ENCODE measurements at regions not wholly inside any gene's neighbourhood (a gene's known extent, or its start where the extent isn't known, plus 50 kb on each side); places are given as distances from the start of the nearest gene placed in this dataset.

- no peak for DNase-seq
These were observed 599.3 kb upstream of the SGCD start for GRCh38 chr5:155727512-155728145.

DNA sequence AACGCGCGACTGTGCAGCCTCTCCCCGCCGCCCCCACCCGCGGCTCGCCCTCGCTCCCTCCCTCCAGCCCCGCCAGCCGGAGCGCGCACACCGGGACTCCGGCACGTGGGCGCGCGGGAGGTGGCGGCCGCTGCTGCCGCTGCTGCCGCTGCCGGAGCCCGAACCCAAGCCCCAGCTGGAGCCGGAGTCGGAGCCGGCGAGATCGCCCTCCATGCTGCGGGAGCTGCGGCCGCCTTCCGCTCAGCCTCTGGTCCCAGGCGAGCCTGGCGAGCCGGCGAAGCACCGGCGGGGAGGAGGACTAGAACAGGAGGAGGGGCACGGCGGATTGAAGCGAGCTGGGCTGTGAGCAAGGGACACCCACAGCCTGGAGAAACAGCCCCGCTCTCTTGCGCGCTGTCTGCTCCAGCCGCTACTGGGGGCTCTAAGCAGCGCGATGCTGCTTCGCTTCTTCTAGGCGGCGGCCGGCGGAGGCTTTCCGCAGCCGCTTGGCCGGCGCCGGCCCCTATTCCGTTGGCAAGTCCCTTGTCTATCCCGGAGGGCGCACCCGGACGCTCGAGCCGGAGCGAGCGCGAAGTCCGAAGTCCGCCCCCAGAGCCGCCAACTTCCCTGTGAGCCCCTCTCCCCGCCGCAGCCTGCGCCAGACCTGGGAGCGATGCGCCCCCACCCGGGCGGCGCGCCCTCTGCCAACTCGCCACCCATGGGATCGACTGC lies 598.7 kb upstream of the SGCD start:
- peak; percentile 56 for DNase-seq

GRCh38 chr5:155728857-155729683 lies 597.9 kb upstream of the SGCD start:
- no peak for DNase-seq

DNA sequence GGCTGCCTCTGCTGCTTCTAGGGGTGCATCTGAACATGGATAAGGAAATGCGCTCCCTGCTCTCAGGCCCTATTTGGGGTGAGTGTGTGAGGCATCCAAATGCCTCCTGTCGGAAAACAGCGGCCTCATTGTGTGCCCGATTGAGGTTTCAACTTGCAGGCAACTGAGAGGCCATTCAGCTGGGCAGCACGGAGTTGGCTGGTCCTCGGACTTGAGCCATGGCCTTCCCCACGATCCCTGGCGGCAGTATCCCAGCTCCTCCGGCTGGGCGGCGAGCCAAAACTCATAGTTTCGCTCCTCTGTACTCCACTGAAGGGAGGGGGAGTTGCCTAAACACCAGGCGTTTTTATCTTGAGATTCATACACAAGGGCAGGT lies 597.3 kb upstream of the SGCD start:
- no peak for DNase-seq

DNA sequence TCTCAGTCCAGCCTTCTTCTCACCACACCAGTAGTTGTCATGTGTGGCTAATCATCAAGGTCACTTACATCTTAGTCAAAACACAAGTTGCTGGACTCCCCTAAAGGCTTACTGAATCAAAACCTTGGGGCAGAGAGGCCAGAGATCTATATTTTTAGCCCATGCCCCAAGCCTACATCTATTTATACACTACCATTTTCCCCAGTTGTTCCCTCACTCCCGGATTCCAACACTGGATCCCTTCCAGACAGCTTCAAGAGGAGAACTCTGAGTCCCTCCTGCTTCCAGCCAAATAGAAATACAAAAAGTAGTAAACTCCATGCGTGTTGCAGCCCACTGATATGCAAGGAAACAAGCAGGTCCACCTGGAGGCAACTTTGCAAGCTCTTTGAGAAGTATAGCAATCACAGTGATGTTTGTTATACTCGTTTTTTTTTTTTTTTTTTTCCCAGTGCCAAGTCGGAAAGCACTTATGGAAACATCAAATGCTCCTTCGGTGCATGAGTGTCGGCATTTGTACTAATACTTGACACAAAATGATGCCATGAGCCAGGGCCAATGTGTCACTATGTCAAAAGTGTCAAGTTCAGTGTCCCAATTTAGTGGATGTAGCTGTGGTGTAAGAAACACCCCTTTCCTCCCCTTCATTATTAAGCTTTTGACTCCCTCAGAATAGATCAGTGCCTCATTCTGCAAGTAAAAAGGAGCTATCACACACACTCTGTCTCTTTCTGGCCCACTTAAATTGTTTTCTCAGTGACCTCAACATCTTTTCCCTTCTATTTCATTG lies 594.2 kb upstream of the SGCD start:
- no peak for DNase-seq

- no peak for DNase-seq
These were observed 593.0 kb upstream of the SGCD start for GRCh38 chr5:155733935-155734334.

GRCh38 chr5:155735388-155735787 lies 591.6 kb upstream of the SGCD start:
- no peak for DNase-seq

- no peak for DNase-seq
These were observed 588.3 kb upstream of the SGCD start for GRCh38 chr5:155738616-155739015.

DNA sequence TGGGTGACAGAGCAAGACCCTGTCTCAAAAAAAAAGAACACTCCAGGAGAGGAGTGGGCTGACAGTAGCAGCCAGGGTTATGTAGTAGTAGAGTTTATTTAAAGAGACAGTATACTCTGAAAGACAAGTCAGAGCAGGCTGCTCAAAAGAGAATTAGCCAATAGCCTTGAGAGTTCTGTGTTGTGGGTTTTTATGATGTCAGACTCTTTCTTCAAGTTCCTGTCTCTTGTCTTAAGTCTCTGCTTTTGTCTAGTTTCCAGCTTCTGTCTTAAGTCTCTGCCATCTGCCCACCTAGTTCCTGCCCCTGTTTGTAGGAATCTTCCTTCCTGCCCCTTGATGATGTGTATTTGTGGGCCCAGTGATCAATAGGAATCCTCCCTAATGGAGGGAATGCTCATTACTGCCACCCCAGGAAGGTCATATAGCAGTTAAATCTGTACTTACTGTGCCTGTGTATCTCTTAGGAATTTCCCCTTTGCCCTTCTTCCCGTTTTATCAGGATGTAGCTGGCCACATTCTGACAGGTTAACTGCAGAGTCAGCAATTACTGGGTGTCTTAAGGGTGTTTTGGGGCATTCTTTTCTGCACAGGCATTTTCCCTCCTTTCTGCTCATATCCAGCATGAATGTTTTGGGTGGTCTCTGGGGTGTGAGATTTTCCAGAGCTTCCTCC lies 580.5 kb upstream of the SGCD start:
- no peak for DNase-seq

GRCh38 chr5:155750101-155750500 lies 576.9 kb upstream of the SGCD start:
- DNase-seq = no peak

DNA sequence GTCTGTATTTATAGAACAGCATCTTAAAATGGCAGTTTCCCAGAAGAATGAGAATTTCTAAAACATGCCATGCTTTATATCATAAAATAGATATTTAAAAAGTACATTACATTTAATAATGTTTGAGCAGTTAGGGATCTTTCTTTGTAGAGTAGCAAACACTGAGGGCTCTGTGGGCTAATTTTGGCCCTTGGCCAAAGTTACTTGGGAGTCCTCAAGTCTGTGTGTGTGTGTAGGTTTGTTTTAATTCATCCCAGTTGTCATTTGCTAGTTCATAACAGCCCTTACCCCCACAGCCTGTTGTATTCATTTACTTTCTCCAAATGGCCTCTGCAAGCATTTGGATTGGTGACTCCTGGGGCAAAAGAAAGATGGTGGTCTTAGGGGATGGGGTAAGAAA lies 576.4 kb upstream of the SGCD start:
- DNase-seq = no peak

GRCh38 chr5:155753943-155754581 lies 572.9 kb upstream of the SGCD start:
- no peak for DNase-seq

- DNase-seq = no peak
These were observed 567.7 kb upstream of the SGCD start for GRCh38 chr5:155759252-155759651.

DNA sequence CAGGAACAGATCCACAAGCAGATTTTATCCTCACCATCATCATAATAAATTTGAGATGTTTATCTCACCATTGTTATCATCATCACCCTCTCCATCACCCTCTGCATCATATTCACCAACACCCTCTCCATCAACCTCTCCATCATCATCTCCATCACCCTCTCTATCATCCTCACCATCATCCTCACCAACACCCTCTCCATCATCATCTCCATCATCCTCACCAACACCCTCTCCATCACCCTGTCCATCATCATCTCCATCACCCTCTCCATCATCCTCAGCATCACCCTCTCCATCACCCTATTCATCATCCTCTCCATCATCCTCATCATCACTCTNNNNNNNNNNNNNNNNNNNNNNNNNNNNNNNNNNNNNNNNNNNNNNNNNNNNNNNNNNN lies 567.0 kb upstream of the SGCD start:
- no peak for DNase-seq

GRCh38 chr5:155761502-155761901 lies 565.5 kb upstream of the SGCD start:
- DNase-seq = no peak

DNA sequence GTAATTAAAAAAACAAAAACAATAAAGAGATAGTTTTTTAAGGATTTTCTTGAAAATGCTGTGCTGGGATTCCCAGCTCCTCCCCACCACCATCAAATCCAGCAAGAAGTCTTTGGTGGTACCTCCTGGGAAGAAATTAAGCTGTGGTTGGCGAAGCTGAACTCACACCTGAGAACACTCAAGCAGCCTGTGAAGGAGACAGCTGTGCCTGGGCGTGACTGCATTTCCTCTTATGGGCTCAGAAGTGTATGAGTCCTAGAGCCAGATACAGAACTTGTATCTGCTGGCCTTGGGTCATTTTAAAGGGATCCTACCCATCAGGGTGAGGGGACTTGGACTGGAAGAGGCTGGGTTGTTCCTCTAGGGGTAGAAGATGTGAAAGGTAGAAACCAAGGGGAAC lies 561.2 kb upstream of the SGCD start:
- no peak for DNase-seq

DNA sequence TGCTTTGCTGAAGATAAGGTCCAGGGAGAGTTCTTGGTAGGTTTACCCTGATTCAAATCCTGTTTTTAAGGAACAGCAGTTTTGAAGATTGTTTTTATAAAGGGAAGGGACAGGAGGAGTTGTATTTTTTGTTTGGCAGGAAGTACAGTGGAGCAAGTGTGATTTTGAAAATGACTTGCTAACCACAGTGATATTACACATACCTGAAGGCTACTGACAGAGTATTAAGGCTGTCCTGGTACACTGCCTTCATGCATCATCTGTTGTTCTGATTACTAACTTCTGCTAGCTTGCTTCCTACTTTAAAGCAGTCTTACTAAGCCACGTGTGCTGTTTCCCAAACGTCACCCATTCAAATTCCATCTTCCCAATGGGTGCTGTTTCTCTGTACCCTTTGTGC lies 559.5 kb upstream of the SGCD start:
- no peak for DNase-seq

- DNase-seq = no peak
These were observed 558.6 kb upstream of the SGCD start for GRCh38 chr5:155768332-155768731.

DNA sequence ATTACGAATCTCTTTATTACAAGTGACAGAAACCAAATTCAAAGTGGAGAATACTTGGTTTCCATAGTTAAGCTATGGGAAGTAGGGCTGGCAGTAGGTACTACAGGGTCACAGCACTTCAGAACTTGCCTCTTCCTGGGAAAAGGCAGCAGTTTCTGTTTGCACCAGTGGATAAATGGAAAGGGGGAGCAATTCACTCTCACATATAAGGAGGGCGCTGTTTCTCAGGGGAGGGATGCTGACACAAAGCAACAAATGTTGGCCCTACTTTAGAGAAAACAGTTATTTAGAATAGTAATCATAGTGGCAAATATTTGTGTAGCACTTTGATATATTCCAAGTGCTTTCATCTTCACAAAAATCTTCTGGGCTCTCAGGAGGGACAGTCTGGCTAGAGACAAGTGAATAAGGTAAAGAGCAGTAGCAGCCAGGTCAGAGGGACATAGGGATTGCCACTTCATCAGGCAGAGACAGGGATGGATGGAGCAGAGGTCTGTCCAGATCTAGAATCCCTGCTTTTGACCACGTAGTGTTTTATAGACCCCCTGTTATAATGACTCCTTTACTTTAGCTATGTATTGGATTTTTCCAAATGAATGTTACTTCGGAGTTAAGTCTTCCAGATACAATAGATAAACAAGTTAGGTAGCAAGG lies 554.8 kb upstream of the SGCD start:
- no peak for DNase-seq

DNA sequence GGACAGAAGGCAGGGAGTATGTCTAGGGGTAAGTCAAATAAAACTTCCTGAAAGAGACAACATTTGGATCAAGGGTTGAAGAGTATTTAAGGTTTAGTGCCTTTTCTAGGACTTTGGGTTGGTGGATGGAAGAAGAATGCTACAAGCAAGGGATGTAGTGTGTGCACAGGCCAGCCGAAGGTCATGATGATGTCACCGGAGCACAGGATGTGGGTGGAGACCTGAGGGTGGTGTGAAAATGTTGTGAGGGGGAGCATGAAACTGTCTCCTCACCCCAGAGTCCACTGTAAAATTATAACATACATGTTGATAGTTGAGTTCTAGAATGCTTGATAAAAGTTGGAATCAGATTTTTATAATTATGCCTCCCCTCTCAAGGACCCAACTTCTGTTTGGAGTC lies 553.3 kb upstream of the SGCD start:
- DNase-seq = no peak

DNA sequence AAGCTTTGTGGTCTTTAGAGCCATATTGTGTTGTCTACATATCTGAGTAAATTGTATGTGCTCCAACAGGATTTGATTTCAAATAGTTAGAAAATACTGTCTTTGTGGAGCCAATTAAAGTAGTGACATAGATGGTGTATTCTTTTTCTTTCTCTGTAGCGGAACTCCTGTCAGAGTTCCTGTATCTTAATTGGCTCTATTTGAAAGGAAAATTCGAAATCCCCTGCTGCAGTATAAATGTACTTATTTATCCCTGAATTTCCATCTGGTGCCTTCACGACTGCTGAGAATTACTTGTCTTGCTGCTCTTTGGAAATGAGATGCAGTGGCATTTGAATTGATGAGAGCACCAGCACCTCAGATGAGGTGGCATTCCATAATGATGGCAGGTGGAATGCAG lies 546.7 kb upstream of the SGCD start:
- DNase-seq = no peak

- DNase-seq = no peak
These were observed 543.7 kb upstream of the SGCD start for GRCh38 chr5:155783246-155783645.

All from NCI-H146 (cell line).